H9 (cell line): ENCODE measurements at regions not wholly inside any gene's neighbourhood (a gene's known extent, or its start where the extent isn't known, plus 50 kb on each side); places are given as distances from the start of the nearest gene placed in this dataset.

Experiments used
- DNase-seq: peaks from one replicate; pipeline ENCODE4 v3.0.0-alpha.2; 2017
- H2AFZ ChIP-seq: one replicate; pipeline ENCODE4 v1.6.1; 2013; ENCODE audit warnings: mild to moderate bottlenecking, low read length, control low read depth, moderate library complexity
- H2AK5ac ChIP-seq: 2 replicates; pipeline ENCODE4 v1.6.1; 2013; ENCODE audit warnings: low read length, control low read depth, mixed read lengths; ENCODE audit not compliant: insufficient read length
- H2BK120ac ChIP-seq: one replicate; pipeline ENCODE4 v1.6.1; 2013; ENCODE audit warnings: low read depth, mild to moderate bottlenecking, low read length, control low read depth, inconsistent platforms; ENCODE audit not compliant: poor library complexity, severe bottlenecking
- H2BK12ac ChIP-seq: 2 replicates; pipeline ENCODE4 v1.6.1; 2013; ENCODE audit warnings: low read length, control low read depth, mixed read lengths, low read depth; ENCODE audit not compliant: insufficient read length
- H2BK15ac ChIP-seq: 2 replicates; pipeline ENCODE4 v1.6.1; 2013; ENCODE audit warnings: low read depth, low read length, control low read depth
- H2BK20ac ChIP-seq: one replicate; pipeline ENCODE4 v1.6.1; 2013; ENCODE audit warnings: low read depth, mild to moderate bottlenecking, low read length, control low read depth, inconsistent platforms; ENCODE audit not compliant: poor library complexity, severe bottlenecking
- H2BK5ac ChIP-seq: 2 replicates; pipeline ENCODE4 v1.6.1; 2013; ENCODE audit warnings: low read length, control low read depth, mixed read lengths; ENCODE audit not compliant: insufficient read length
- H3K14ac ChIP-seq: 2 replicates; pipeline ENCODE4 v1.6.1; 2013; ENCODE audit warnings: low read length, control low read depth; ENCODE audit not compliant: insufficient read depth
- H3K18ac ChIP-seq: 2 replicates; pipeline ENCODE4 v1.6.1; 2013; ENCODE audit warnings: low read depth, mild to moderate bottlenecking, mixed read lengths, low read length, control low read depth; ENCODE audit not compliant: insufficient read length
- H3K23ac ChIP-seq: 2 replicates; pipeline ENCODE4 v1.6.1; 2013; ENCODE audit warnings: low read length, control low read depth, mixed read lengths, low read depth; ENCODE audit not compliant: insufficient read length
- H3K23me2 ChIP-seq: 2 replicates; pipeline ENCODE4 v1.6.1; 2013; ENCODE audit warnings: low read depth, mild to moderate bottlenecking, mixed read lengths, low read length, control low read depth; ENCODE audit not compliant: insufficient read length, poor library complexity, severe bottlenecking
- H3K27ac ChIP-seq: 2 replicates; pipeline ENCODE4 v1.5.1; 2013; ENCODE audit warnings: low read length, control low read depth, mixed read lengths, low read depth; ENCODE audit not compliant: insufficient read length
- H3K27me3 ChIP-seq: 2 replicates; pipeline ENCODE4 v1.6.1; 2013; ENCODE audit warnings: low read length, control low read depth, inconsistent platforms; ENCODE audit not compliant: insufficient read depth
- H3K4ac ChIP-seq: 2 replicates; pipeline ENCODE4 v1.6.1; 2013; ENCODE audit warnings: low read depth, mild to moderate bottlenecking, control low read depth, inconsistent platforms, low read length, moderate library complexity
- H3K4me1 ChIP-seq: 2 replicates; pipeline ENCODE4 v1.6.1; 2013; ENCODE audit warnings: low read length, control low read depth, inconsistent platforms; ENCODE audit not compliant: insufficient read depth
- H3K4me2 ChIP-seq: 2 replicates; pipeline ENCODE4 v1.6.1; 2013; ENCODE audit warnings: low read length, control low read depth, mixed read lengths; ENCODE audit not compliant: insufficient read length, insufficient read depth
- H3K56ac ChIP-seq: 2 replicates; pipeline ENCODE4 v1.6.1; 2013; ENCODE audit warnings: low read depth, mild to moderate bottlenecking, mixed read lengths, low read length, control low read depth; ENCODE audit not compliant: insufficient read length
- H3K79me1 ChIP-seq: 2 replicates; pipeline ENCODE4 v1.6.1; 2013; ENCODE audit warnings: low read depth, mild to moderate bottlenecking, moderate library complexity, low read length, control low read depth, inconsistent platforms; ENCODE audit not compliant: insufficient read depth, poor library complexity, severe bottlenecking
- H3K79me2 ChIP-seq: 2 replicates; pipeline ENCODE4 v1.6.1; 2013; ENCODE audit warnings: low read length, control low read depth, inconsistent platforms; ENCODE audit not compliant: insufficient read depth
- H3K9ac ChIP-seq: 2 replicates; pipeline ENCODE4 v1.6.1; 2013; ENCODE audit warnings: low read length, control low read depth, mixed read lengths; ENCODE audit not compliant: insufficient read length; ENCODE audit errors: extremely low read depth
- H3K9me3 ChIP-seq: one replicate; pipeline ENCODE4 v1.6.1; 2013; ENCODE audit warnings: low read depth, low read length, inconsistent platforms; ENCODE audit not compliant: control insufficient read depth
- H3T11ph ChIP-seq: one replicate; pipeline ENCODE4 v1.6.1; 2013; ENCODE audit warnings: mild to moderate bottlenecking, low read length, control low read depth, inconsistent platforms
- H4K20me1 ChIP-seq: one replicate; pipeline ENCODE4 v1.6.1; 2013; ENCODE audit not compliant: control insufficient read depth, insufficient read length, insufficient read depth
- H4K5ac ChIP-seq: 2 replicates; pipeline ENCODE4 v1.6.1; 2013; ENCODE audit warnings: low read depth, mild to moderate bottlenecking, mixed read lengths, low read length, control low read depth; ENCODE audit not compliant: insufficient read length
- H4K8ac ChIP-seq: replicated peaks from 2 replicates; pipeline ENCODE4 v1.6.1; 2013; ENCODE audit warnings: low read length, control low read depth, mixed read lengths, low read depth; ENCODE audit not compliant: insufficient read length
- H4K91ac ChIP-seq: 2 replicates; pipeline ENCODE4 v1.6.1; 2013; ENCODE audit warnings: low read depth, mild to moderate bottlenecking, moderate library complexity, mixed read lengths, low read length, control low read depth; ENCODE audit not compliant: insufficient read length
- H3K27ac Mint-ChIP-seq, 3 experiments: 2 replicates in 2 of 3; 3 replicates in 1 of 3; pipeline ENCODE4 v1.8.0; 2020 to 2021; ENCODE audit warnings: mixed read lengths in 3 of 3, mild to moderate bottlenecking in 1 of 3, moderate library complexity in 1 of 3
- H3K27me3 Mint-ChIP-seq: 2 replicates; pipeline ENCODE4 v1.8.0; 2021; ENCODE audit warnings: low read depth, mild to moderate bottlenecking, moderate library complexity, mixed read lengths
- H3K36me3 Mint-ChIP-seq, 3 experiments: 2 replicates in 2 of 3; 3 replicates in 1 of 3; pipeline ENCODE4 v1.8.0; 2020 to 2021; ENCODE audit warnings: low read depth in 3 of 3, mixed read lengths in 3 of 3; ENCODE audit not compliant: insufficient read depth in 1 of 3
- H3K4me1 Mint-ChIP-seq, 2 experiments: 2 replicates each; pipeline ENCODE4 v1.8.0; 2020; ENCODE audit warnings: mixed read lengths in 2 of 2
- H3K4me3 Mint-ChIP-seq, 2 experiments: 2 replicates in 1 of 2; 3 replicates in 1 of 2; pipeline ENCODE4 v1.8.0; 2020 to 2021; ENCODE audit warnings: mild to moderate bottlenecking in 2 of 2, mixed read lengths in 2 of 2, moderate library complexity in 1 of 2
- H3K9me3 Mint-ChIP-seq, 2 experiments: 2 replicates in 1 of 2; 3 replicates in 1 of 2; pipeline ENCODE4 v1.8.0; 2020; ENCODE audit warnings: mild to moderate bottlenecking in 2 of 2, mixed read lengths in 2 of 2, moderate library complexity in 1 of 2
- CTCF ChIP-seq: fragments of 200-600 bp; sonication (generic); conservative IDR thresholded peaks from 3 replicates; pipeline ENCODE4 v1.8.0; 2021; ENCODE audit warnings: antibody characterized with exemption, mild to moderate bottlenecking
- WGBS: extraction: QIAGEN DNeasy Blood & Tissue Kit; methylation state at CpG from one replicate; pipeline ENCODE4 v1.1.7; 2013; ENCODE audit warnings: missing lambda C conversion rate, low lambda C conversion rate, mixed read lengths; ENCODE audit not compliant: insufficient read length; ENCODE audit errors: extremely low coverage; 5-methylcytosine and 5-hydroxymethylcytosine counted together

- H3K9me3 Mint-ChIP-seq, result peaks cover 15 to 18% of the 10 kb centered on the region in 2 experiments
- no peak overlapping the region for H3K56ac ChIP-seq
- no peaks in the 10 kb centered on the region for H3K27me3 ChIP-seq
- DNase-seq, result no peak
- no peak overlapping the region for H3K18ac ChIP-seq
- H2BK5ac ChIP-seq, result no peak overlapping the region
- no peak overlapping the region for H3K4me3 Mint-ChIP-seq
- H2BK12ac ChIP-seq, result no peak overlapping the region
- no CpG with 5 or more reads among the region's 8 CpGs for WGBS
- no peak overlapping the region for H4K91ac ChIP-seq
- H3K4me1 ChIP-seq, result no peaks in the 10 kb centered on the region
- no peak overlapping the region for H2AFZ ChIP-seq
- peaks cover 5 to 6% of the 10 kb centered on the region in 2 experiments for H3K4me1 Mint-ChIP-seq
- H3K79me1 ChIP-seq, result no peaks in the 10 kb centered on the region
- no peak overlapping the region for H2BK120ac ChIP-seq
- H3K23ac ChIP-seq, result no peak overlapping the region
- H3K9ac ChIP-seq, result no peak overlapping the region
- no peak overlapping the region for H2AK5ac ChIP-seq
- no peak overlapping the region for H3K4me2 ChIP-seq
- no peak overlapping the region for H3K27ac ChIP-seq
- no peak overlapping the region for H3K14ac ChIP-seq
- no peak for TF ChIP-seq CTCF
- H3K79me2 ChIP-seq, result no peaks in the 10 kb centered on the region
- no peaks in the 10 kb centered on the region for H3K27me3 Mint-ChIP-seq
- peaks cover 9 to 19% (median 18%) of the 10 kb centered on the region in 3 experiments for H3K36me3 Mint-ChIP-seq
- H4K20me1 ChIP-seq, result no peaks in the 10 kb centered on the region
- no peaks in the 10 kb centered on the region for H3K9me3 ChIP-seq
- no peak overlapping the region for H3T11ph ChIP-seq
- H2BK15ac ChIP-seq, result no peak overlapping the region
- no peak overlapping the region for H2BK20ac ChIP-seq
- no peaks in the 10 kb centered on the region for H3K23me2 ChIP-seq
- no peak overlapping the region for H4K8ac ChIP-seq
- H3K4ac ChIP-seq, result no peak overlapping the region
- H4K5ac ChIP-seq, result no peak overlapping the region
- H3K27ac Mint-ChIP-seq, result no peak overlapping the region
These were observed 789.8 kb downstream of the EDEM1 start for GRCh38 chr3:5977331-5977730.
